Testis (tissue), 2 donors: ENCODE measurements at regions not wholly inside any gene's neighbourhood (a gene's known extent, or its start where the extent isn't known, plus 50 kb on each side); places are given as distances from the start of the nearest gene placed in this dataset.

Experiments
- DNase-seq: peaks from one replicate; pipeline ENCODE4 v3.0.0-alpha.2; 2019
- H3K27ac ChIP-seq, 2 donors: fragments of 200-600 bp; sonication (generic); one replicate each; pipeline ENCODE4 v1.5.1; 2019
- H3K27me3 ChIP-seq: fragments of 200-600 bp; sonication (generic); one replicate; pipeline ENCODE4 v1.5.1; 2019
- H3K36me3 ChIP-seq: fragments of 200-600 bp; sonication (generic); one replicate; pipeline ENCODE4 v1.5.1; 2017; ENCODE audit warnings: low read depth; ENCODE audit errors: missing control alignments
- H3K4me1 ChIP-seq: fragments of 200-600 bp; sonication (generic); one replicate; pipeline ENCODE4 v1.5.1; 2019
- H3K4me3 ChIP-seq, 2 donors: fragments of 200-600 bp; sonication (generic); one replicate each; pipeline ENCODE4 v1.5.1; 2017 to 2019
- H3K9me3 ChIP-seq: fragments of 200-600 bp; sonication (generic); one replicate; pipeline ENCODE4 v1.5.1; 2017
- POLR2A ChIP-seq: fragments of 450-650 bp; IDR thresholded peaks from one replicate; pipeline ENCODE4 v1.6.1; 2017; ENCODE audit warnings: antibody characterized with exemption, mild to moderate bottlenecking, moderate library complexity
- WGBS, 2 donors: methylation state at CpG; one replicate each; pipeline ENCODE4 v1.1.5; 2018; 5-methylcytosine and 5-hydroxymethylcytosine counted together
- intact Hi-C: fragments of 100-400 bp; cut with DNase I; formaldehyde crosslinking; loops from one replicate; pipeline ENCODE4 v1.15.1; 2023; ENCODE audit warnings: low total_unique reads
- TF ChIP-seq, protein P1 (sequence below), 3 experiments: fragments of 450-650 bp in 2 of 3; fragments of 200-600 bp in 1 of 3; sonication (generic) in 1 of 3; IDR thresholded peaks; one replicate each; pipeline ENCODE4 v1.5.1; 2016 to 2019; ENCODE audit warnings: antibody characterized with exemption in 3 of 3, mild to moderate bottlenecking in 2 of 3, moderate library complexity in 1 of 3

GRCh38 chr6:72530152-72530551 is 91.7 kb upstream of the KCNQ5 start:
- no peaks in the 10 kb centered on the region for H3K4me1 ChIP-seq
- 61 to 71% methylated on average over 2 of the region's 2 CpGs for WGBS, 2 donors
- H3K36me3 ChIP-seq = no peaks in the 10 kb centered on the region
- H3K27ac ChIP-seq = no peak overlapping the region
- H3K27me3 ChIP-seq = no peaks in the 10 kb centered on the region
- no peak overlapping the region for H3K4me3 ChIP-seq
- TF ChIP-seq, protein P1, sequence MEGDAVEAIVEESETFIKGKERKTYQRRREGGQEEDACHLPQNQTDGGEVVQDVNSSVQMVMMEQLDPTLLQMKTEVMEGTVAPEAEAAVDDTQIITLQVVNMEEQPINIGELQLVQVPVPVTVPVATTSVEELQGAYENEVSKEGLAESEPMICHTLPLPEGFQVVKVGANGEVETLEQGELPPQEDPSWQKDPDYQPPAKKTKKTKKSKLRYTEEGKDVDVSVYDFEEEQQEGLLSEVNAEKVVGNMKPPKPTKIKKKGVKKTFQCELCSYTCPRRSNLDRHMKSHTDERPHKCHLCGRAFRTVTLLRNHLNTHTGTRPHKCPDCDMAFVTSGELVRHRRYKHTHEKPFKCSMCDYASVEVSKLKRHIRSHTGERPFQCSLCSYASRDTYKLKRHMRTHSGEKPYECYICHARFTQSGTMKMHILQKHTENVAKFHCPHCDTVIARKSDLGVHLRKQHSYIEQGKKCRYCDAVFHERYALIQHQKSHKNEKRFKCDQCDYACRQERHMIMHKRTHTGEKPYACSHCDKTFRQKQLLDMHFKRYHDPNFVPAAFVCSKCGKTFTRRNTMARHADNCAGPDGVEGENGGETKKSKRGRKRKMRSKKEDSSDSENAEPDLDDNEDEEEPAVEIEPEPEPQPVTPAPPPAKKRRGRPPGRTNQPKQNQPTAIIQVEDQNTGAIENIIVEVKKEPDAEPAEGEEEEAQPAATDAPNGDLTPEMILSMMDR (IDR thresholded peaks at IDR 0.05) = no peak
- no peak for TF ChIP-seq POLR2A
- intact Hi-C loops = no loop called here
- no peaks in the 10 kb centered on the region for H3K9me3 ChIP-seq
- no peak for DNase-seq

GRCh38 chr6:72530750-72531149 is 91.1 kb upstream of the KCNQ5 start:
- TF ChIP-seq, protein P1 (IDR thresholded peaks at IDR 0.05) = no peak
- TF ChIP-seq POLR2A = no peak
- Histone ChIP-seq H3K27ac (no peak overlapping the region), H3K4me1 (no peaks in the 10 kb centered on the region), H3K27me3 (no peaks in the 10 kb centered on the region), H3K9me3 (no peaks in the 10 kb centered on the region), H3K4me3 (no peak overlapping the region), H3K36me3 (no peaks in the 10 kb centered on the region)
- no peak for DNase-seq
- intact Hi-C loops = no loop called here
- 85% methylated on average over 3 of the region's 3 CpGs for WGBS, 2 donors

GRCh38 chr6:72533606-72534005 is 88.3 kb upstream of the KCNQ5 start:
- Histone ChIP-seq H3K36me3 (no peaks in the 10 kb centered on the region), H3K27ac (no peak overlapping the region), H3K4me1 (no peaks in the 10 kb centered on the region), H3K9me3 (no peaks in the 10 kb centered on the region), H3K4me3 (no peak overlapping the region), H3K27me3 (no peaks in the 10 kb centered on the region)
- no peak for DNase-seq
- TF ChIP-seq POLR2A = no peak
- TF ChIP-seq, protein P1 (IDR thresholded peaks at IDR 0.05) = no peak
- intact Hi-C loops = no loop called here

DNA sequence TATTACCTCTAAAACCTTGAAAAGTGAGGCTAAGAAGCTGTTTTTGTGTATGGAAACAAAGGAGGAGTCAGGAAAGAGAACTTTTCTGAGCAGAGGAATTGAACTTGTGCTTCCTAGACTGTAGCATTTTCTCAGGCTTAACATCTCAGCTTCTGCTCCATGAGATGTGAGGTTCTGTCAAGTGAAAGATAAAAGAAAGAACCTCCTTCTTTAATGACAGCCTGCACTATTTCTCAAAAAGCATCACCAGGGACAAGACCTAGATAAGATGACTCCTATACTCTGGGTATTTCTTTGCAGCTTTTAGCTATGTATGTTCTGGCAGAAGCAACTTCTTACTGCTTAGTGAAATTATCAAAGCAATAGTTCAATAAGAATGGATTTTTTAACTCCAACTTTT is 87.6 kb upstream of the KCNQ5 start:
- intact Hi-C loops = no loop called here

DNA sequence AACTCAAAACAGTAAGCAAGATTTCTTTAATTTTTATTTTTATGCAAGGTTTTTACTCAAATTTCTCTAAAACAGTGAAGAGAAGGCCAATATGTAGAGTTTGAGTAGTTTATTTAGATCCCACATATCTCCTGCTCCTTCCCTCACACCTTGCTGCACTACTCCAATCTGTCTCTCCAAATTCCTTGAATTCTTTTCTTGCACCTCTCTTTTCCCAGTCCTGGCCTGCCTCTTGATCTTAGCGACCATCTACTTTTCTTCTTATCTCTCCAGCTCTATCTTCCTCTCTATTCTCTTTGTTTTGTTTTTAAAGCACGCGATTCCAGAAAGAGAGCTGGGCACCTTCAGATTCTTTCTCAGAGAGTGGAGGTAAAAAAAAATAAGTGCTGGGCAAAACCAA is 86.7 kb upstream of the KCNQ5 start:
- whole genome bisulfite sequencing, 2 donors = 51 to 65% methylated on average over 3 of the region's 3 CpGs
- H3K27ac ChIP-seq = no peak overlapping the region
- TF ChIP-seq, protein P1 (IDR thresholded peaks at IDR 0.05) = no peak
- TF ChIP-seq POLR2A = no peak
- H3K36me3 ChIP-seq = no peaks in the 10 kb centered on the region
- H3K4me3 ChIP-seq = no peak overlapping the region
- intact Hi-C loops = no loop called here
- H3K9me3 ChIP-seq = no peaks in the 10 kb centered on the region
- H3K27me3 ChIP-seq = no peaks in the 10 kb centered on the region
- no peak for DNase-seq
- H3K4me1 ChIP-seq = no peaks in the 10 kb centered on the region

More for the DNA sequence above, 87.6 kb upstream of the KCNQ5 start:
- Histone ChIP-seq H3K36me3 (no peaks in the 10 kb centered on the region), H3K4me1 (no peaks in the 10 kb centered on the region), H3K9me3 (no peaks in the 10 kb centered on the region), H3K27me3 (no peaks in the 10 kb centered on the region), H3K27ac (no peak overlapping the region), H3K4me3 (no peak overlapping the region)
- DNase-seq = no peak
- no peak for TF ChIP-seq POLR2A
- TF ChIP-seq, protein P1 (IDR thresholded peaks at IDR 0.05) = no peak
